ENCODE measurements at regions not wholly inside any gene's neighbourhood (a gene's known extent, or its start where the extent isn't known, plus 50 kb on each side); places are given as distances from the start of the nearest gene placed in this dataset.

- DNase-seq, result peak; percentile 82
Measured at GRCh38 chr16:65782611-65783600, 583.6 kb upstream of the CDH5 start.

DNA sequence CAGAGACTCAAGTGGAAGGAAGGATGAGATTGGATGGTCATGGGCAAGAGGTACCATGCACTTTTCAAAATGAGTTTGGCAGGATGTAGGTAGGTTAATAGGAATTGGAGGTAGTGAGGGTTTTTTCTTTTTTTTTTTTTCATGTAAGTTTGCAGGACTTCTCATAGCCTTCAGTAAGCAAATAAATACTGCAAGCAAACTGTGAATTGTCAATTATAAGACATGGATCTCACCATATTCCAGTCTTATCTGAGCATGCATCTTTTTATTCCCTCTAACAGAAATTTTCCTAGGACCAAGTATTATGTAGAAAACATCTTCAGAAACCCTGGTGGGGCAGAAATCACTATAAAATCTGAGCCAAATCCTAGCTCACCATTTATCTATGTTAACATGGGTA is 584.6 kb upstream of the CDH5 start:
- DNase-seq, result no peak

GRCh38 chr16:65781363-65781762 is 585.1 kb upstream of the CDH5 start:
- DNase-seq, result no peak

- DNase-seq, result no peak
Measured at GRCh38 chr16:65779201-65779600, 587.3 kb upstream of the CDH5 start.

DNA sequence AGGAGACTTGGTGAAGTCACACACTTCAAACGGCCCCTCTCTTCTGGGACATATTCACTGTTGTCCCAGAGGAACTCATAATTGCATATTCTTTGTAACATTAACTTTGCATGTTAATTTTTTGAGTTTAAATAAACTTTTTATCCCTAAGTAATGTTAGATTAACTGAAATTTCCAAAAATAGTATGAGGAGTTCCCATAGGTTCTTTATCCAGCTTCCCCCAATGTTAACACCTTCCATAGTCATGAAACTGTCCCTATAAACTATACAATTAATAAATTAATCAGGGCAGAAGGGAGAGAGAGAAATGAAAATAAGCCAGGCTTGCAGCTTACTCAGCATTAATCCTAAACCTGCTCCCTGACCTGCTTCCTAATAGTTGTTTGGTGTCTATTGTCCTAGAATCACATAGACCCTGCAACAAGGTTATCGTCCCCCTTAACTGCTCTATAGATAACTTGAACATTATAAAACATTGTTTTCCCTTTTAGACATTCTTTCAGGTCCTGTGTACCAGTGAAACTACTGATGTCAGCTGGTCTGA is 589.8 kb upstream of the CDH5 start:
- DNase-seq, result no peak

DNA sequence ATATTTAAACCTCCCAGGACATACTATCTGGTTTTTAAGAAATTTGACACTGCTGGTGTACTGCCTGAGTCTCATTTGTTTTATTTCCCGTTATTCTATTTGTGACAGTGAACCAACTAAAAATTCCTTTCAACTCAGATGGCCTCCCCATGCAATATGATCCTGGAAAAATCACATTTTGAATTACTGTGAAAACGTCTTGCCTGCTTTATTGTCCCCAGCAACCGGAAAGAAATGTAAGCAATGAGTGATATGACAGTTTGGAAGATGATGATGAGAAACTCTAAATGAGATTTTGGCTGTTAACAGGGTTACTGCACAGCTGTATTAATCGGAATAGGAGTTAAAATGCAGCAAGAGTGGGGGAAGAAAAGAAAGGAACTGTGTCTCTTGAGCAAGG is 590.7 kb upstream of the CDH5 start:
- DNase-seq, result no peak

GRCh38 chr16:65774350-65774749 is 592.1 kb upstream of the CDH5 start:
- DNase-seq, result no peak

GRCh38 chr16:65773301-65773874 is 593.1 kb upstream of the CDH5 start:
- DNase-seq, result no peak

DNA sequence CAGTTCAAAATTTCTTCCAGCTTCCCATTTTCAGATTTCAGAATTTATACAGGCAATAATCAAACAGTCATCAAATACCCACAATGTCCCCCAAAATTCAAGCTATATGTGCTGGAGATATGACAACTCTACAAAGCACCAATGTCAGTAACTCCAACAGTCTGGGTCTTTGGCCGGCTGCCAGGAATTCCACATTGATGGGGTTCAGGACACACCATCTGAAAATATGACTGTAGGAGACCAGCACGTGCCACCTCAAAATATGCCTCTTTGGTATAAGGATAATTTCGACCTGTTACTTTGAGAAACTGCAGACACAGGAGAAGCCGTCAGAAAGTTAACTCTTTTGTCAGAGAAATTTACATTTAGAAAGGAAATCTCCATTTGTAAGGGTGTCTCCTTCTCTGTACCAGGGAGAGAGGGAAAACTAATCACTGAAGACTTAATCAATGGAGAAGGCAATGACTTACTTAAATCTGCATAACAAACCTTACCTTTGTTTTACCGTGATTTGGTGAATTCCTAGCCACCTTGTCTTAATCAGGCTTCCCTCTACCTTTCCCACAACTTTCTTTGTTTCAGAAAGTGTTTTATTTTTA is 594.3 kb upstream of the CDH5 start:
- DNase-seq, result no peak

- no peak for DNase-seq
Measured at GRCh38 chr16:65771707-65772106, 594.8 kb upstream of the CDH5 start.

GRCh38 chr16:65770752-65771151 is 595.7 kb upstream of the CDH5 start:
- DNase-seq, result no peak

DNA sequence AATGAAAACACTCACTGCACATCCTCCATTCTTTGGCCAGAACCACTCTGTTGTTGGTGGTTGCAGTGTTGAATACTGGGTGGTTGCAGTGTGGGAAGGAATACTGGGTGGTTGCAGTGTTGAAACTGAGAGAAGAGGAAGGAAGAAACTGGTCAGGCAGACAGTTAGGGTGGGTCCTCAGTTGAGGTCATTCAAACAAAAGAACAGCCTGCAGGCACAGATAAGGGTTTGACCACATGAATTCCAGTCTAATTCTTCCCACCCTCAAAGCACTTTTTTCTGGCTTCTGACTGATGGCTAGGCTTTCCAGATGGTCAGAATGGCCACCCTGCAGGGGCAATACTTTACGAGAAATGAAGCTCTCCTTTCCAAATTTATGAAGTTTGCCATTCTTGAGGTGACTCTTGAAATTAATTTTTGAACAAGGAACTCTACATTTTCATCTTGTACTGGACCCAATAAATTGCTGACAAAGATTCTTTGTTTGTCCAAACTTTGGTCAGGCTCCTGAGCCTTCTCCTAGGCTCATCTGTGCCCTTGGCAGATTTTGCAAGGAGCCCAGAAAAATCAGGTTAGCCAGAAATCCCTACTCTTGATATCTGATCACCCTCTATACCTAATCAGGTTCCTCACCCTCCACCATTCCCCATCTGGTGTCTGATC is 596.6 kb upstream of the CDH5 start:
- DNase-seq, result no peak

- no peak for DNase-seq
Measured at GRCh38 chr16:65769055-65769465, 597.4 kb upstream of the CDH5 start.

- DNase-seq, result no peak
Measured at GRCh38 chr16:65767125-65767524, 599.4 kb upstream of the CDH5 start.

GRCh38 chr16:65763640-65764305 is 602.7 kb upstream of the CDH5 start:
- DNase-seq, result no peak

- no peak for DNase-seq
Measured at GRCh38 chr16:65760874-65761273, 605.6 kb upstream of the CDH5 start.

- DNase-seq, result no peak
Measured at GRCh38 chr16:65758620-65759019, 607.9 kb upstream of the CDH5 start.

DNA sequence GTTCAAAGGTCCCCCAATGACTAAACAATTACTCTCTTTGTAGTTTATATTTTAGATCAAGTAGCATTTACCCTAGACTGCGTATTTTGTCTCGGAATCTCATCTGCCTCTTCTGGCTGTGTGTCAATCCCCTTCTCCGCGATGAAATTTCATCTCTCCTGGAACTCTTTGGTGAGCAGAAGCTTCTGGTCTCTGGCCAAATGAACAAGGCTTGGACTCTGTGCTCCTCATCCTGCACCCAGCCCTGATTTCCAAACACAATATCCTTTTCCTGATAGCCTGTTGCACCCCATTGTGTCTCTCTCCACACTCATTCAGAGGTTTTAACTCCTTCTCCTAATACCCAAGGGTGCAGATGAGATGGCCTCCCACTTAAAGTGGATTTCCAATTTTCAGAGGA is 609.4 kb upstream of the CDH5 start:
- DNase-seq, result no peak

DNA sequence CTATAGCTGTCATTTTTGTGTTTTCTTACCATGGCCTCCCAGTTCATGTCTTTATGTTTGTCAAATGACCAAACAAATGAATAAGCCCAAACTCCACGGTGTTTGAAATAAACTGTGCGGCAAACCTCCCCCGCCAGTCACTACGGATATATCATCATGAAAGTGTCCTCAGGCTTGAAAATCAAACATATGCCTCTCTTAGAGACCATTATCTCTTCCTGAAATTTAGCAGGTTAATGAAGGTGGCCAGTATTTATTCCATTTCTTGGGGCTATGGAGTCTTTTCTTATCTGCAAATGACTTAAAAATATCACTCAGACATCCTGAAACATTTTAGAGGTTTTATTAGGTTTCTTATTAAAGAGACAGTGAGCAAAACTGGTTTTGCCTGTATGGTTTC is 610.3 kb upstream of the CDH5 start:
- DNase-seq, result no peak

DNA sequence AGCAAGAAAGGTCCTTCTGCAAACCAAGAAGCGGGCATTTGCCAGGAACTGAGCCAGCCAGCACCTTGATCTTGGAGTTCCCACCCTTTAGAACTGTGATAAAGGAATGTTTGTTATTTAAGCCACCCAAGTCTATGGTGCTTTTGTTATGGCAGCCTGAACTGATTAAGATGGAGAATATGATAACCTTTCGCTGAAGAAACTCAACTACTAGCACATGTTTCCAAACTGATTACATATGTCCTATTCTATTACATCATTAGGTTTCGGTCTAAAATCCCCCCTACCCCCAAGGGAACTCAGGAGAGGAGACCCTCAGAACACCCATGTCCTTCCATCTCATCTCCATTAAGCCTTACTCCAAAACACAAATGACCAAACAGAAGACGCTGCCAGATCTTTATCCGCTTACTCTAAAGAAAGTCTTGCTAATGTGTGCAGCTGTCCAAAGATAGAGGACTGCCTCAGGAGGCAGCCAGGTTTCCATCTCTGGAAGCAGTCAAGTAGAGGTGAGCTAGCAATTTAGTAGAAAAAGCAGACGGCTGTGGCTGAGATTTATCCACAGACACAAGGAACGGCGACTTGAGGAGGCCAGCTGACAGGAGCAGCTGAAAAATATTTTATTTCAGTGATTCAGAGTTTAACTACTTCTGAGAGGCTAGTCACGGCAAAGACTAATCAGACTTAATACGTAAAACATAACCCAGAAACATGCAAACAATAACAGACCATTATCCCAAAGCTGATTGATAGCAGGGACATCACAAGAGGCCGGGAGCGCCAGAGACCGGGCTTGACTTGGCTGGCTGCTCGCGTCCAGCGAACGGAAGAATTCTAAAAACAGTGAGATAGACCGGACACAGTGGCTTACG is 611.4 kb upstream of the CDH5 start:
- peak; percentile 49 for DNase-seq

- DNase-seq, result no peak
Measured at GRCh38 chr16:65752522-65752844, 614.0 kb upstream of the CDH5 start.

Measured in amniotic stem cell (primary cell).